ENCODE measurements at regions not wholly inside any gene's neighbourhood (a gene's known extent, or its start where the extent isn't known, plus 50 kb on each side); places are given as distances from the start of the nearest gene placed in this dataset.

DNA sequence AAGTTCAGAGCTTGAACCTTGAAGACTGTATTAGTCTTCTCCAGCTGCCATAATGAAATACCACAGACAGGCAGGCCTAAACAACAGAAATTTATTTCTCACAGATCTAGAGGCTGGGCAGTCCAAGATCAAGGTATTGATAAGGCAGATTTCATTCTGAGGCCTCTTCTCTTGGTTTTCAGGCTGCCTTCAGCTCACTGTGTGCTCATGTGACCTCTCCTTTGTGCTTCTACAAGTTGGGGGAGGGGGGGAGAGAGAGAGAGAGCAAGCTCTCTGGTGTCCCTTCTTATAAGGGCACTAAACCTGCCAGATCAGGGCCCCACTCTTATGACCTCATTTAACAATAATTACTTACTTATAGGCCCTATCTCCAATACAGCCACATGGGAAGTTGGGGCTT lies 102.6 kb upstream of the RSPO3 start:
- Histone ChIP-seq H3K4me1 (ENCODE audit: control insufficient read depth, insufficient read depth, low read length) (no peaks in the 10 kb centered on the region), H2AFZ (replicated peaks; ENCODE audit: low read length, poor library complexity) (no peak overlapping the region), H2BK120ac (ENCODE audit: low read depth, low read length) (no peak overlapping the region), H4K5ac (ENCODE audit: low read depth, low read length) (no peak overlapping the region), H2AK5ac (ENCODE audit: low read depth, low read length) (no peak overlapping the region), H3K18ac (ENCODE audit: low read depth, low read length) (no peak overlapping the region), H3K56ac (ENCODE audit: extremely low read depth, insufficient read depth, low read length) (no peak overlapping the region), H3K9ac (ENCODE audit: low read depth, low read length) (no peak overlapping the region), H4K20me1 (ENCODE audit: insufficient read depth, low read length) (no peaks in the 10 kb centered on the region), H2AK9ac (replicated peaks; ENCODE audit: low read depth, low read length, poor library complexity) (no peak overlapping the region), H3K9me1 (ENCODE audit: insufficient read depth, low read length) (no peaks in the 10 kb centered on the region), H3K27me3 (ENCODE audit: control insufficient read depth, insufficient read depth, low read length) (no peaks in the 10 kb centered on the region), H3K79me1 (ENCODE audit: low read depth in 1 of 2, low read length in 2 of 2) (no peaks in the 10 kb centered on the region), H3K14ac (replicated peaks; ENCODE audit: low read depth, low read length) (no peak overlapping the region), H3K4ac (ENCODE audit: low read depth, low read length) (no peak overlapping the region), H2BK5ac (ENCODE audit: low read depth, low read length, poor library complexity, severe bottlenecking) (no peak overlapping the region), H3K4me2 (ENCODE audit: low read depth, low read length) (no peak overlapping the region), H4K8ac (ENCODE audit: low read depth in 2 of 2, low read length in 2 of 2) (no peak overlapping the region), H3K4me3 (ENCODE audit: insufficient read depth, low read depth, low read length) (no peak overlapping the region), H3K23ac (ENCODE audit: low read depth, low read length) (no peak overlapping the region), H3K27ac (ENCODE audit: insufficient read depth, low read length) (no peak overlapping the region), H2BK20ac (ENCODE audit: low read depth, low read length) (no peak overlapping the region), H3K9me3 (ENCODE audit: control insufficient read depth, insufficient read depth, low read length) (no peaks in the 10 kb centered on the region), H4K91ac (ENCODE audit: insufficient read depth, low read depth, low read length) (no peak overlapping the region), H3K36me3 (ENCODE audit: control insufficient read depth, insufficient read depth, low read length) (no peaks in the 10 kb centered on the region), H2BK15ac (ENCODE audit: low read depth, low read length) (no peak overlapping the region)
- POLR2A ChIA-PET (ENCODE audit: unreplicated experiment): no interaction called here
- ATAC-seq (ENCODE audit: low read depth): no peak
- intact Hi-C loops (cut with micrococcal nuclease) (no loop called here), in situ Hi-C loops (cut with MboI; ENCODE audit: low sequenced_read_pairs) (no loop called here), dilution Hi-C loops (cut with HindIII; ENCODE audit: low sequenced_read_pairs, unreplicated experiment) (no loop called here)
- no TSS peak for BruUV-seq (replicated peaks)
- no peak for TF ChIP-seq SMC3 (IDR thresholded peaks at IDR 0.05; ENCODE audit: low read depth, low read length)
- TF ChIP-seq CTCF (conservative IDR thresholded peaks at IDR 0.05; ENCODE audit: low read depth, low read length): no peak
- TF ChIP-seq, protein P1, sequence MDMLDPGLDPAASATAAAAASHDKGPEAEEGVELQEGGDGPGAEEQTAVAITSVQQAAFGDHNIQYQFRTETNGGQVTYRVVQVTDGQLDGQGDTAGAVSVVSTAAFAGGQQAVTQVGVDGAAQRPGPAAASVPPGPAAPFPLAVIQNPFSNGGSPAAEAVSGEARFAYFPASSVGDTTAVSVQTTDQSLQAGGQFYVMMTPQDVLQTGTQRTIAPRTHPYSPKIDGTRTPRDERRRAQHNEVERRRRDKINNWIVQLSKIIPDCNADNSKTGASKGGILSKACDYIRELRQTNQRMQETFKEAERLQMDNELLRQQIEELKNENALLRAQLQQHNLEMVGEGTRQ (IDR thresholded peaks at IDR 0.05; ENCODE audit: low read depth, low read length): no peak
- no peak for TF ChIP-seq BHLHE40 (IDR thresholded peaks at IDR 0.05; ENCODE audit: low read depth, low read length)
- TF ChIP-seq MAFK (IDR thresholded peaks at IDR 0.05; ENCODE audit: low read depth, low read length): no peak
- no peak for TF ChIP-seq NFE2L2 (IDR thresholded peaks at IDR 0.05; ENCODE audit: low read depth, low read length)
- no peak for TF ChIP-seq MAZ (IDR thresholded peaks at IDR 0.05; ENCODE audit: borderline replicate concordance, low read depth, low read length)
- no peak for TF ChIP-seq ELK1 (IDR thresholded peaks at IDR 0.05; ENCODE audit: borderline replicate concordance, low read depth, low read length)
- TF ChIP-seq CHD1 (IDR thresholded peaks at IDR 0.05; ENCODE audit: low read depth, low read length): no peak
- no peak for TF ChIP-seq POLR2A (IDR thresholded peaks at IDR 0.05; ENCODE audit: low read depth, low read length)
- no peak for TF ChIP-seq RFX5 (IDR thresholded peaks at IDR 0.05; ENCODE audit: low read depth, low read length)
- no peak for TF ChIP-seq FOS (IDR thresholded peaks at IDR 0.05; ENCODE audit: low read depth, low read length)
- TF ChIP-seq RCOR1 (IDR thresholded peaks at IDR 0.05; ENCODE audit: insufficient replicate concordance, low read length): no peak
- no peak for TF ChIP-seq RAD21 (IDR thresholded peaks at IDR 0.05; ENCODE audit: low read length)
- CTCF ChIA-PET: no interaction called here
- DNase-seq: no peak
